PC-3 (cell line): ENCODE measurements at regions not wholly inside any gene's neighbourhood (a gene's known extent, or its start where the extent isn't known, plus 50 kb on each side); places are given as distances from the start of the nearest gene placed in this dataset.

ENCODE experiments used
- CTCF ChIP-seq: fragments of 300-600 bp; sonication (generic); conservative IDR thresholded peaks from 2 replicates; pipeline ENCODE4 v1.5.1; 2017; ENCODE audit warnings: antibody characterized with exemption, low read depth, mild to moderate bottlenecking, low read length
- EZH2 ChIP-seq: fragments of 300-600 bp; sonication (generic); IDR thresholded peaks from one replicate; pipeline ENCODE4 v1.6.1; 2017; ENCODE audit warnings: antibody characterized with exemption, mild to moderate bottlenecking, low read length; ENCODE audit not compliant: unreplicated experiment
- EZH2phosphoT487 ChIP-seq: fragments of 300-600 bp; sonication (generic); IDR thresholded peaks from 2 replicates; pipeline ENCODE4 v1.6.1; 2018; ENCODE audit warnings: mild to moderate bottlenecking, antibody characterized with exemption, low read length, borderline replicate concordance

- TF ChIP-seq EZH2phosphoT487, result no peak
- TF ChIP-seq CTCF, result no peak
- no peak for TF ChIP-seq EZH2
These were observed 845.4 kb upstream of the CXADR start for GRCh38 chr21:16667395-16667794.
